A549 (cell line): ENCODE measurements at regions not wholly inside any gene's neighbourhood (a gene's known extent, or its start where the extent isn't known, plus 50 kb on each side); places are given as distances from the start of the nearest gene placed in this dataset.
"Not testable (repeated sequence)": the region's sequence is repeated elsewhere in the genome, so short reads cannot be mapped to it uniquely, and the experiment has no call there.

ENCODE experiments used
- ATAC-seq, 2 experiments: fragments of 200-7000 bp in 1 of 2; fragments of >200 bp in 1 of 2; cut with Nextera tagmentation in 1 of 2; cut with Tn5 transposase in 1 of 2; 3 replicates each; pipeline versions ENCODE4 v1.8.0 to v1.9.1; 2018 to 2020; ENCODE audit warnings: mild to moderate bottlenecking in 1 of 2, moderate library complexity in 1 of 2
- CTCF ChIA-PET: fragments of 300-600 bp; sonication (Branson Sonifier 250); formaldehyde crosslinking; extraction: SDS; loops from one replicate; lab custom pipeline; 2021; ENCODE audit warnings: antibody characterized with exemption, inconsistent platforms; lab: Yijun Ruan, JAX
- POLR2A ChIA-PET: fragments of 350-600 bp; formaldehyde crosslinking; extraction: SDS; loops from one replicate; lab custom pipeline; 2021; ENCODE audit warnings: antibody characterized with exemption, inconsistent platforms; lab: Yijun Ruan, JAX
- DNase-seq, 2 experiments: peaks; one replicate each; pipeline versions ENCODE4 v3.0.0 to v3.0.0-alpha.2; 2011 to 2016; ENCODE audit warnings: low read depth in 1 of 2, low spot score in 1 of 2
- FAIRE-seq: peaks from 2 replicates; lab custom pipeline; 2011; peaks lifted over from hg19 to GRCh38; lab: Jason Lieb, UNC
- H3K27ac ChIP-seq, 2 experiments: fragments of >200 bp; sonication (Bioruptor Twin); formaldehyde crosslinking; 3 replicates each; pipeline ENCODE4 v1.5.1; 2016 to 2017
- H3K4me1 ChIP-seq: fragments of >200 bp; sonication (Bioruptor Twin); formaldehyde crosslinking; 3 replicates; pipeline ENCODE4 v1.6.1; 2016
- H3K4me2 ChIP-seq: fragments of >200 bp; sonication (Bioruptor Twin); formaldehyde crosslinking; 3 replicates; pipeline ENCODE4 v1.6.1; 2016
- H3K4me3 ChIP-seq: fragments of >200 bp; sonication (Bioruptor Twin); formaldehyde crosslinking; 3 replicates; pipeline ENCODE4 v1.5.1; 2016
- H3K9me3 ChIP-seq: fragments of >200 bp; sonication (Bioruptor Twin); formaldehyde crosslinking; 3 replicates; pipeline ENCODE4 v1.6.1; 2016
- ATOH8 ChIP-seq: fragments of 250-450 bp; sonication (Bioruptor Pico); IDR thresholded peaks from 2 replicates; pipeline ENCODE4 v1.5.0; 2020; ENCODE audit warnings: low read depth, mild to moderate bottlenecking, moderate library complexity
- BHLHE40 ChIP-seq: IDR thresholded peaks from 2 replicates; pipeline ENCODE4 v1.6.1; 2012; ENCODE audit warnings: low read depth, low read length, inconsistent platforms
- CEBPB ChIP-seq, 2 experiments: fragments of >200 bp in 1 of 2; sonication (Bioruptor Twin) in 1 of 2; formaldehyde crosslinking in 1 of 2; IDR thresholded peaks; 2 replicates each; pipeline ENCODE4 v1.6.1; 2012 to 2016
- ELK1 ChIP-seq: fragments of 150-350 bp; IDR thresholded peaks from 2 replicates; pipeline ENCODE4 v1.6.1; 2014; ENCODE audit warnings: low read depth, mild to moderate bottlenecking, low read length
- ESRRA ChIP-seq: fragments of 150-350 bp; IDR thresholded peaks from 2 replicates; pipeline ENCODE4 v1.6.1; 2014; ENCODE audit warnings: mild to moderate bottlenecking, low read length, borderline replicate concordance
- GATA3 ChIP-seq: IDR thresholded peaks from 2 replicates; pipeline ENCODE4 v1.6.1; 2012; ENCODE audit warnings: borderline replicate concordance
- HEYL ChIP-seq: fragments of 250-450 bp; sonication (Bioruptor Pico); IDR thresholded peaks from 2 replicates; pipeline ENCODE4 v1.8.0; 2021; ENCODE audit warnings: mild to moderate bottlenecking, moderate library complexity
- HOXB13 ChIP-seq: fragments of 250-450 bp; sonication (Bioruptor Pico); IDR thresholded peaks from 2 replicates; pipeline ENCODE4 v1.5.0; 2020; ENCODE audit warnings: low read depth, mild to moderate bottlenecking, moderate library complexity
- HOXB5 ChIP-seq: fragments of 250-450 bp; sonication (Bioruptor Pico); IDR thresholded peaks from 2 replicates; pipeline ENCODE4 v1.5.0; 2020; ENCODE audit warnings: mild to moderate bottlenecking, moderate library complexity
- KDM1A ChIP-seq: fragments of 200-600 bp; sonication (generic); IDR thresholded peaks from 2 replicates; pipeline ENCODE4 v1.6.1; 2016; ENCODE audit warnings: low read depth, mild to moderate bottlenecking
- KDM5A ChIP-seq: fragments of 200-600 bp; sonication (generic); IDR thresholded peaks from 2 replicates; pipeline ENCODE4 v1.6.1; 2016; ENCODE audit warnings: antibody characterized with exemption, mild to moderate bottlenecking
- NPAS2 ChIP-seq: fragments of 250-450 bp; sonication (Bioruptor Pico); IDR thresholded peaks from 2 replicates; pipeline ENCODE4 v1.8.0; 2022; ENCODE audit warnings: mild to moderate bottlenecking, moderate library complexity, borderline replicate concordance
- NR3C1 ChIP-seq: fragments of >200 bp; sonication (Bioruptor Twin); formaldehyde crosslinking; IDR thresholded peaks from 3 replicates; pipeline ENCODE4 v1.6.1; 2017
- PBX3 ChIP-seq: IDR thresholded peaks from 2 replicates; pipeline ENCODE4 v1.6.1; 2012
- PHF8 ChIP-seq: fragments of 200-600 bp; sonication (generic); IDR thresholded peaks from 2 replicates; pipeline ENCODE4 v1.6.1; 2016; ENCODE audit warnings: low read depth, mild to moderate bottlenecking, antibody characterized with exemption, moderate library complexity, borderline replicate concordance
- RARB ChIP-seq: fragments of 250-450 bp; sonication (Bioruptor Pico); IDR thresholded peaks from 2 replicates; pipeline ENCODE4 v1.8.0; 2021; ENCODE audit warnings: mild to moderate bottlenecking, moderate library complexity
- RFX5 ChIP-seq: fragments of 450-650 bp; IDR thresholded peaks from 2 replicates; pipeline ENCODE4 v1.7.1; 2014; ENCODE audit warnings: antibody characterized with exemption, mild to moderate bottlenecking, moderate library complexity
- SREBF2 ChIP-seq: fragments of 450-650 bp; IDR thresholded peaks from 2 replicates; pipeline ENCODE4 v1.6.1; 2014; ENCODE audit warnings: mild to moderate bottlenecking, moderate library complexity
- TFCP2L1 ChIP-seq: fragments of 250-450 bp; sonication (Bioruptor Pico); IDR thresholded peaks from 2 replicates; pipeline ENCODE4 v1.5.0; 2021; ENCODE audit warnings: mild to moderate bottlenecking
- TP53 ChIP-seq: fragments of 250-450 bp; sonication (Bioruptor Pico); IDR thresholded peaks from 2 replicates; pipeline ENCODE4 v1.5.0; 2021; ENCODE audit warnings: mild to moderate bottlenecking, moderate library complexity
- ZC3H11A ChIP-seq: fragments of 450-650 bp; IDR thresholded peaks from 2 replicates; pipeline ENCODE4 v1.6.1; 2014; ENCODE audit warnings: antibody characterized with exemption, mild to moderate bottlenecking
- ZSCAN20 ChIP-seq: fragments of 250-450 bp; sonication (Bioruptor Pico); IDR thresholded peaks from 2 replicates; pipeline ENCODE4 v1.8.0; 2022; ENCODE audit warnings: mild to moderate bottlenecking, moderate library complexity
- WGBS: methylation state at CpG from one replicate; pipeline ENCODE4 v1.1.6; 2017; ENCODE audit errors: missing lambda C conversion rate; 5-methylcytosine and 5-hydroxymethylcytosine counted together

GRCh38 chr2:77746780-77747179 lies 224.6 kb upstream of the LRRTM4 start:
- Histone ChIP-seq H3K4me3 (no peak overlapping the region), H3K9me3 (no peaks in the 10 kb centered on the region), H3K27ac (no peak overlapping the region), H3K4me2 (no peak overlapping the region), H3K4me1 (no peaks in the 10 kb centered on the region)
- 1% methylated on average over 2 of the region's 2 CpGs for WGBS
- POLR2A ChIA-PET = no interaction called here
- CTCF ChIA-PET = no interaction called here
- DNase-seq (no peak), ATAC-seq (no peak), FAIRE-seq (no peak)
- TF ChIP-seq ZSCAN20 (no peak), HEYL (CRISPR knock-in tag) (no peak), KDM5A (no peak), BHLHE40 (no peak), KDM1A (no peak)

GRCh38 chr2:77753710-77754345 lies 231.7 kb upstream of the LRRTM4 start:
- H3K9me3 ChIP-seq, H3K27ac ChIP-seq, H3K4me1 ChIP-seq, DNase-seq, FAIRE-seq, H3K4me3 ChIP-seq, ATAC-seq, CTCF ChIA-PET, POLR2A ChIA-PET, H3K4me2 ChIP-seq: not testable (repeated sequence)
- 46% methylated on average over 28 of the region's 30 CpGs for WGBS

- ChIA-PET POLR2A (no interaction called here), CTCF (interaction anchor here (0.6 kb wide), 1 partner anchor 1792 kb away, joined by 3 read pairs; no protein-coding TSS in a partner anchor)
- Histone ChIP-seq H3K4me1 (no peaks in the 10 kb centered on the region), H3K27ac (no peak overlapping the region), H3K4me3 (no peak overlapping the region), H3K4me2 (no peak overlapping the region), H3K9me3 (peaks cover 3% of the 10 kb centered on the region; the same call in 2 of the 3 replicates)
- DNase-seq (no peak), FAIRE-seq (no peak), ATAC-seq (no peak)
- 8% methylated on average over 7 of the region's 8 CpGs for WGBS
- TF ChIP-seq RARB (CRISPR knock-in tag) = no peak
- no peak for TF ChIP-seq SREBF2
- no peak for TF ChIP-seq ATOH8 (CRISPR knock-in tag)
- no peak for TF ChIP-seq ZC3H11A
- TF ChIP-seq PHF8 = no peak
- no peak for TF ChIP-seq TFCP2L1 (CRISPR knock-in tag)
These were observed 245.4 kb upstream of the LRRTM4 start for GRCh38 chr2:77767388-77768076.

GRCh38 chr2:77768508-77768907 lies 246.3 kb upstream of the LRRTM4 start:
- DNase-seq = no peak
- no peak for TF ChIP-seq PBX3
- TF ChIP-seq, all 56 proteins: peak for 0
- POLR2A ChIA-PET = no interaction called here
- CTCF ChIA-PET = no interaction called here
- peaks cover 3% of the 10 kb centered on the region; the same call in 2 of the 3 replicates for H3K9me3 ChIP-seq
- no peak overlapping the region for H3K4me3 ChIP-seq
- no peaks in the 10 kb centered on the region for H3K4me1 ChIP-seq
- H3K27ac ChIP-seq = no peak overlapping the region
- WGBS = 11% methylated on average over 3 of the region's 3 CpGs
- FAIRE-seq (no peak), ATAC-seq (no peak)
- H3K4me2 ChIP-seq = no peak overlapping the region

GRCh38 chr2:77778917-77779316 lies 256.7 kb upstream of the LRRTM4 start:
- no peak for FAIRE-seq
- ATAC-seq = no peak
- H3K9me3 ChIP-seq = peaks cover 12% of the 10 kb centered on the region; the same call in 1 of the 3 replicates
- ChIA-PET POLR2A (no interaction called here), CTCF (no interaction called here)
- no peak overlapping the region for H3K27ac ChIP-seq
- no peak for DNase-seq
- H3K4me1 ChIP-seq = no peaks in the 10 kb centered on the region
- no peak overlapping the region for H3K4me2 ChIP-seq
- TF ChIP-seq ESRRA (no peak), HOXB13 (CRISPR knock-in tag) (no peak), ZC3H11A (no peak), NPAS2 (no peak), ATOH8 (CRISPR knock-in tag) (no peak), ELK1 (no peak), TFCP2L1 (CRISPR knock-in tag) (no peak), HOXB5 (CRISPR knock-in tag) (no peak), PHF8 (no peak), KDM1A (no peak), TP53 (CRISPR knock-in tag) (no peak), CEBPB (IDR thresholded peaks at IDR 0.05) (no peak), NR3C1 (no peak), RFX5 (no peak), GATA3 (no peak)
- TF ChIP-seq, all 56 proteins: peak for 0
- H3K4me3 ChIP-seq = no peak overlapping the region
